GM12878 (cell line): ENCODE measurements at regions not wholly inside any gene's neighbourhood (a gene's known extent, or its start where the extent isn't known, plus 50 kb on each side); places are given as distances from the start of the nearest gene placed in this dataset.

Experiments
- ATAC-seq: fragments of 200-7000 bp; cut with Tn5 transposase; 3 replicates; pipeline ENCODE4 v1.9.1; 2020; ENCODE audit warnings: mild to moderate bottlenecking, moderate library complexity
- BruUV-seq: library from RNA; stranded (reverse); fragments of 400-500 nt; replicated peaks from 2 replicates; lab custom pipeline; 2021; lab: Mats Ljungman, UMichigan
- CTCF ChIA-PET: fragments of 300-600 bp; sonication (Branson Sonifier 250); formaldehyde crosslinking; extraction: SDS; loops from one replicate; lab custom pipeline; 2021; ENCODE audit warnings: inconsistent platforms; lab: Yijun Ruan, JAX
- POLR2A ChIA-PET: fragments of 350-600 bp; formaldehyde crosslinking; extraction: SDS; loops from one replicate; lab custom pipeline; 2021; ENCODE audit warnings: inconsistent platforms; lab: Charles Lee
- RAD21 ChIA-PET: fragments of 300-600 bp; sonication (Branson Sonifier 250); formaldehyde crosslinking; loops from one replicate; lab custom pipeline; 2023; ENCODE audit warnings: antibody characterized with exemption; ENCODE audit not compliant: unreplicated experiment; lab: Charles Lee
- SMC1A ChIA-PET: fragments of 300-600 bp; sonication (Branson Sonifier 250); formaldehyde crosslinking; loops from one replicate; lab custom pipeline; 2023; ENCODE audit not compliant: unreplicated experiment, uncharacterized antibody; lab: Charles Lee
- DNase-seq: peaks from one replicate; pipeline ENCODE4 v3.0.0-alpha.2; 2011; ENCODE audit warnings: low read depth, low spot score
- FAIRE-seq: peaks from 3 replicates; lab custom pipeline; 2011; peaks lifted over from hg19 to GRCh38; lab: Jason Lieb, UNC
- H2AFZ ChIP-seq: 2 replicates; pipeline ENCODE4 v1.6.0; 2011; ENCODE audit warnings: low read depth, low read length, control low read depth; ENCODE audit not compliant: control insufficient read depth
- H3K27ac ChIP-seq: 2 replicates; pipeline ENCODE4 v1.5.1; 2011; ENCODE audit warnings: control low read depth; ENCODE audit not compliant: control insufficient read depth, insufficient read depth
- H3K27me3 ChIP-seq, 2 experiments: replicated peaks in 1 of 2; 2 replicates each; pipeline versions ENCODE4 v1.6.0 to v1.6.1; 2011; ENCODE audit warnings: low read length in 1 of 2; ENCODE audit not compliant: control insufficient read depth in 2 of 2, insufficient read depth in 2 of 2
- H3K36me3 ChIP-seq, 2 experiments: 2 replicates each; pipeline ENCODE4 v1.5.1; 2011; ENCODE audit warnings: low read length in 1 of 2; ENCODE audit not compliant: control insufficient read depth in 2 of 2, insufficient read depth in 2 of 2
- H3K4me1 ChIP-seq: 2 replicates; pipeline ENCODE4 v1.6.1; 2011; ENCODE audit warnings: mild to moderate bottlenecking, low read length, moderate library complexity, mixed read lengths; ENCODE audit not compliant: control insufficient read depth, insufficient read depth
- H3K4me2 ChIP-seq: 2 replicates; pipeline ENCODE4 v1.6.0; 2011; ENCODE audit warnings: control low read depth; ENCODE audit not compliant: control insufficient read depth, insufficient read depth
- H3K4me3 ChIP-seq: fragments of 200-600 bp; sonication (generic); 2 replicates; pipeline ENCODE4 v1.5.1; 2016
- H3K79me2 ChIP-seq: 2 replicates; pipeline ENCODE4 v1.6.0; 2011; ENCODE audit warnings: low read length; ENCODE audit not compliant: control insufficient read depth, insufficient read depth
- H3K9ac ChIP-seq: 2 replicates; pipeline ENCODE4 v1.8.0; 2011; ENCODE audit warnings: low read length, control low read depth, mixed read lengths; ENCODE audit not compliant: control insufficient read depth, insufficient read depth
- H3K9me3 ChIP-seq: replicated peaks from 3 replicates; pipeline ENCODE4 v1.5.1; 2011; ENCODE audit warnings: mild to moderate bottlenecking, low read length; ENCODE audit not compliant: control insufficient read depth, insufficient read depth
- H4K20me1 ChIP-seq: 2 replicates; pipeline ENCODE4 v1.6.0; 2011; ENCODE audit not compliant: control insufficient read depth, insufficient read depth
- FOXK2 ChIP-seq: fragments of 450-650 bp; IDR thresholded peaks from 2 replicates; pipeline ENCODE4 v1.6.1; 2017; ENCODE audit warnings: mild to moderate bottlenecking, moderate library complexity
- GABPA ChIP-seq: IDR thresholded peaks from 2 replicates; pipeline ENCODE4 v1.6.1; 2014; ENCODE audit warnings: antibody characterized with exemption, low read depth, mild to moderate bottlenecking, inconsistent platforms
- KAT2A ChIP-seq: conservative IDR thresholded peaks from 2 replicates; pipeline ENCODE4 v1.6.1; 2011; ENCODE audit warnings: low read depth, low read length; ENCODE audit not compliant: control insufficient read depth
- MLLT1 ChIP-seq: fragments of 450-650 bp; IDR thresholded peaks from 2 replicates; pipeline ENCODE4 v1.6.1; 2016; ENCODE audit warnings: mild to moderate bottlenecking
- POLR2A ChIP-seq: IDR thresholded peaks from 2 replicates; pipeline ENCODE4 v1.6.1; 2011; ENCODE audit warnings: low read depth, mild to moderate bottlenecking, low read length
- PRDM15 ChIP-seq: fragments of 450-650 bp; formaldehyde crosslinking; IDR thresholded peaks from 2 replicates; pipeline ENCODE4 v1.4.0; 2020; ENCODE audit warnings: mild to moderate bottlenecking, moderate library complexity
- RAD51 ChIP-seq: fragments of 450-650 bp; IDR thresholded peaks from 2 replicates; pipeline ENCODE4 v1.6.1; 2016; ENCODE audit warnings: moderate library complexity, mild to moderate bottlenecking, inconsistent platforms
- SMAD1 ChIP-seq: fragments of 450-650 bp; IDR thresholded peaks from 2 replicates; pipeline ENCODE4 v1.6.1; 2018; ENCODE audit warnings: mild to moderate bottlenecking, low read depth; ENCODE audit not compliant: partially characterized antibody
- SREBF2 ChIP-seq: IDR thresholded peaks from 2 replicates; pipeline ENCODE4 v1.6.1; 2012; ENCODE audit warnings: mild to moderate bottlenecking, low read length
- TCF3 ChIP-seq: IDR thresholded peaks from 2 replicates; pipeline ENCODE4 v1.6.1; 2012; ENCODE audit warnings: low read depth, mild to moderate bottlenecking, low read length, borderline replicate concordance; ENCODE audit not compliant: insufficient read depth
- YY1 ChIP-seq: IDR thresholded peaks from 2 replicates; pipeline ENCODE4 v1.6.1; 2011; ENCODE audit warnings: low read depth, mild to moderate bottlenecking, low read length
- in situ Hi-C: fragments of 300-500 bp; cut with MboI; formaldehyde crosslinking; loops from 9 replicates; pipeline ENCODE4 v1.14.3; 2018; ENCODE audit warnings: mixed read lengths
- intact Hi-C: fragments of 100-400 bp; cut with micrococcal nuclease; formaldehyde crosslinking; loops from one replicate; pipeline ENCODE4 v1.14.2; 2022; ENCODE audit not compliant: unreplicated experiment

GRCh38 chr1:183753464-183753891 is 51.4 kb upstream of the RGL1 start:
- DNase-seq (no peak), ATAC-seq (no peak), FAIRE-seq (no peak)
- SMC1A ChIA-PET, result interaction anchor here (0.6 to 1.8 kb wide), 2 partner anchors 12 to 16 kb away, joined by 3 to 7 read pairs; no protein-coding TSS in a partner anchor
- Histone ChIP-seq H4K20me1 (no peaks in the 10 kb centered on the region), H3K4me1 (no peaks in the 10 kb centered on the region), H3K9me3 (peaks cover 7% of the 10 kb centered on the region; the same call in 2 of the 3 replicates), H3K79me2 (no peaks in the 10 kb centered on the region), H3K4me2 (no peak overlapping the region), H2AFZ (no peak overlapping the region), H3K27ac (no peak overlapping the region), H3K4me3 (no peak overlapping the region), H3K36me3 (no peaks in the 10 kb centered on the region), H3K27me3 (no peaks in the 10 kb centered on the region), H3K9ac (no peak overlapping the region)
- in situ Hi-C loops (no loop called here), intact Hi-C loops (no loop called here)
- RAD21 ChIA-PET, result no interaction called here
- no peak for TF ChIP-seq PRDM15 (CRISPR knock-in tag)
- no peak for TF ChIP-seq FOXK2
- TF ChIP-seq SMAD1, result no peak
- TF ChIP-seq POLR2A, result no peak
- no peak for TF ChIP-seq SREBF2
- TF ChIP-seq TCF3, result no peak
- TF ChIP-seq MLLT1, result no peak
- TF ChIP-seq KAT2A, result no peak
- no peak for TF ChIP-seq YY1
- no peak for TF ChIP-seq GABPA
- TF ChIP-seq RAD51, result no peak
- BruUV-seq, result no TSS peak
- CTCF ChIA-PET, result interaction anchor here (0.6 to 1.4 kb wide), 3 partner anchors 20 to 897 kb away, joined by 3 to 4 read pairs (median 3); no protein-coding TSS in a partner anchor
- POLR2A ChIA-PET, result no interaction called here
